GM12891 (cell line): ENCODE measurements at regions not wholly inside any gene's neighbourhood (a gene's known extent, or its start where the extent isn't known, plus 50 kb on each side); places are given as distances from the start of the nearest gene placed in this dataset.

Source experiments
- POLR2A ChIP-seq: IDR thresholded peaks from 2 replicates; pipeline ENCODE4 v1.6.1; 2011; ENCODE audit warnings: low read depth, low read length, control low read depth
- POLR2AphosphoS5 ChIP-seq: IDR thresholded peaks from 2 replicates; pipeline ENCODE4 v1.6.1; 2011; ENCODE audit warnings: low read depth, low read length, control low read depth
- TAF1 ChIP-seq: IDR thresholded peaks from 2 replicates; pipeline ENCODE4 v1.6.1; 2011; ENCODE audit warnings: low read depth, low read length, control low read depth

DNA sequence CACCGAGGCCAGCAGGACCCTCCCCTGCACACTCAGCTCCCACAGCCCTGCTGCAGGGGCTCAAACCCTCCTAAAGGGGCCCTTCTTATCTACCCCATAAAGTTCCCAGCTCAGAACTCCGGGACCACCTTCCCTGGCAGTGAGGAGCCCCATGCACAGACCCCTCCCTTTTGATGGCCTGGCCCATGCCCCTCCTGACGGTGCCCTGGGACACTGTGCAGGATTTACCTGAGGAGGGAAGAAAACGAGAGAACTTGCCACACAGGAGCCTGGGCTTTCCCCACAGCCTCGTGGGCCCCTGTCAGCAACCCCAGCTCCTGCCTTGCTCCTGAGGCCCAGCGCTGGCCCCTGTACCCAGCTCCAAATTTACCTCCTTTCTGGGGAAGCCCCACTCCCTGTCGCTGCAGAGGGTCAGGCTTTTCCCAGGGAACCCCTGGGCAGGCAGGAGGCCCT is 206.3 kb upstream of the SALL3 start:
- TF ChIP-seq POLR2AphosphoS5 (no peak), TAF1 (no peak), POLR2A (no peak)
